HCT116 (cell line): ENCODE measurements at regions not wholly inside any gene's neighbourhood (a gene's known extent, or its start where the extent isn't known, plus 50 kb on each side); places are given as distances from the start of the nearest gene placed in this dataset.

Experiments
- ATAC-seq: fragments of 200-7000 bp; cut with Tn5 transposase; 2 replicates; pipeline ENCODE4 v1.9.1; 2020; ENCODE audit warnings: mild to moderate bottlenecking, moderate library complexity
- BruUV-seq: library from RNA; stranded (reverse); fragments of 400-500 nt; replicated peaks from 2 replicates; lab custom pipeline; 2021; lab: Mats Ljungman, UMichigan
- CTCF ChIA-PET: fragments of 300-600 bp; sonication (Branson Sonifier 250); formaldehyde crosslinking; loops from one replicate; lab custom pipeline; 2021; ENCODE audit warnings: antibody characterized with exemption; lab: Charles Lee
- POLR2A ChIA-PET: fragments of 300-600, 350-600 bp; sonication (Branson Sonifier 250); formaldehyde crosslinking; loops from one replicate; lab custom pipeline; 2021; ENCODE audit warnings: antibody characterized with exemption; lab: Charles Lee
- RAD21 ChIA-PET, 2 experiments: fragments of 300-600 bp; sonication (Branson Sonifier 250); formaldehyde crosslinking; loops; one replicate each; lab custom pipeline; 2023; ENCODE audit warnings: low total read pairs in 2 of 2; ENCODE audit not compliant: uncharacterized antibody in 2 of 2, unreplicated experiment in 2 of 2, low non-redundant PET in 1 of 2; lab: Charles Lee
- DNase-seq: peaks from one replicate; pipeline ENCODE4 v3.0.0-alpha.2; 2010; ENCODE audit warnings: low read depth, low spot score
- H2AFZ ChIP-seq: fragments of 200-600 bp; shearing (Covaris generic), sonication (generic); 2 replicates; pipeline ENCODE4 v1.6.1; 2017; ENCODE audit warnings: low read depth, mixed run types, mixed read lengths, antibody characterized with exemption, low read length; ENCODE audit not compliant: poor library complexity, severe bottlenecking
- H3K27ac ChIP-seq: 2 replicates; pipeline ENCODE4 v1.5.1; 2012; ENCODE audit warnings: low read depth, low read length
- H3K27me3 ChIP-seq: fragments of 200-600 bp; sonication (generic); 2 replicates; pipeline ENCODE4 v1.6.1; 2016; ENCODE audit warnings: mixed run types, low read length, mixed read lengths; ENCODE audit not compliant: insufficient read depth
- H3K36me3 ChIP-seq, 2 experiments: fragments of 200-500 bp in 1 of 2; fragments of 200-600 bp in 1 of 2; sonication (Bioruptor generic) in 1 of 2; sonication (generic) in 1 of 2; 2 replicates each; pipeline versions ENCODE4 v1.5.1 to v1.6.1; 2014 to 2016; ENCODE audit warnings: low read length in 2 of 2, inconsistent platforms in 1 of 2, mixed read lengths in 1 of 2, mixed run types in 1 of 2; ENCODE audit not compliant: insufficient read depth in 2 of 2, control insufficient read depth in 1 of 2
- H3K4me1 ChIP-seq, 2 experiments: fragments of 200-600 bp in 1 of 2; sonication (generic) in 1 of 2; 2 replicates each; pipeline versions ENCODE4 v1.5.1 to v1.6.1; 2012 to 2017; ENCODE audit warnings: low read length in 2 of 2, inconsistent platforms in 1 of 2, mild to moderate bottlenecking in 1 of 2, mixed read lengths in 1 of 2, mixed run types in 1 of 2, moderate library complexity in 1 of 2; ENCODE audit not compliant: insufficient read depth in 2 of 2, control insufficient read depth in 1 of 2
- H3K4me2 ChIP-seq: fragments of 200-600 bp; sonication (generic); 2 replicates; pipeline ENCODE4 v1.6.1; 2017; ENCODE audit warnings: mixed run types, low read length, mixed read lengths
- H3K4me3 ChIP-seq, 2 experiments: fragments of 200-600 bp in 1 of 2; sonication (generic) in 1 of 2; replicated peaks in 1 of 2; 2 replicates each; pipeline ENCODE4 v1.5.1; 2011 to 2016; ENCODE audit warnings: low read length in 2 of 2, control low read depth in 1 of 2, low read depth in 1 of 2, mild to moderate bottlenecking in 1 of 2, mixed read lengths in 1 of 2, mixed run types in 1 of 2
- H3K79me2 ChIP-seq: fragments of 200-600 bp; sonication (generic); 2 replicates; pipeline ENCODE4 v1.6.1; 2017; ENCODE audit warnings: mild to moderate bottlenecking, mixed run types, low read length, moderate library complexity, mixed read lengths; ENCODE audit not compliant: insufficient read depth
- H3K9ac ChIP-seq: fragments of 200-600 bp; sonication (generic); 2 replicates; pipeline ENCODE4 v1.6.1; 2016; ENCODE audit warnings: low read length, mixed read lengths
- H3K9me2 ChIP-seq: fragments of 200-600 bp; sonication (generic), shearing (Covaris generic); 2 replicates; pipeline ENCODE4 v1.6.1; 2017; ENCODE audit warnings: mixed run types, mild to moderate bottlenecking, moderate library complexity; ENCODE audit not compliant: insufficient read depth
- H3K9me3 ChIP-seq, 2 experiments: fragments of 200-500 bp in 1 of 2; fragments of 200-600 bp in 1 of 2; sonication (Bioruptor generic) in 1 of 2; sonication (generic) in 1 of 2; 2 replicates each; pipeline ENCODE4 v1.6.1; 2014 to 2017; ENCODE audit warnings: low read length in 2 of 2, mixed read lengths in 2 of 2, inconsistent platforms in 1 of 2, low read depth in 1 of 2, mild to moderate bottlenecking in 1 of 2, mixed run types in 1 of 2, moderate library complexity in 1 of 2; ENCODE audit not compliant: control insufficient read depth in 1 of 2, insufficient read depth in 1 of 2
- H4K20me1 ChIP-seq: fragments of 200-600 bp; sonication (generic), shearing (Covaris generic); 2 replicates; pipeline ENCODE4 v1.6.1; 2017; ENCODE audit warnings: mixed run types, mild to moderate bottlenecking, moderate library complexity; ENCODE audit not compliant: insufficient read depth
- CBX3 ChIP-seq: IDR thresholded peaks from 2 replicates; pipeline ENCODE4 v1.6.1; 2012; ENCODE audit warnings: low read depth
- CTCF ChIP-seq, 3 experiments: fragments of 200-600 bp in 1 of 3; sonication (generic) in 1 of 3; IDR thresholded peaks in 2 of 3; conservative IDR thresholded peaks in 1 of 3; 2 replicates each; pipeline ENCODE4 v1.5.1; 2012 to 2017; ENCODE audit warnings: low read depth in 2 of 3, low read length in 2 of 3, antibody characterized with exemption in 1 of 3, borderline replicate concordance in 1 of 3, control low read depth in 1 of 3, mild to moderate bottlenecking in 1 of 3, mixed read lengths in 1 of 3, mixed run types in 1 of 3, moderate library complexity in 1 of 3; ENCODE audit not compliant: insufficient read depth in 1 of 3
- ELF1 ChIP-seq: IDR thresholded peaks from 2 replicates; pipeline ENCODE4 v1.6.1; 2012; ENCODE audit warnings: low read depth, borderline replicate concordance
- EZH2phosphoT487 ChIP-seq: fragments of 200-600 bp; IDR thresholded peaks from 2 replicates; pipeline ENCODE4 v1.6.1; 2018; ENCODE audit warnings: antibody characterized with exemption, borderline replicate concordance
- FOSL1 ChIP-seq: IDR thresholded peaks from 2 replicates; pipeline ENCODE4 v1.6.1; 2012; ENCODE audit warnings: low read depth
- SRF ChIP-seq: IDR thresholded peaks from 2 replicates; pipeline ENCODE4 v1.6.1; 2012; ENCODE audit warnings: low read depth
- TCF7L2 ChIP-seq: IDR thresholded peaks from 2 replicates; pipeline ENCODE4 v1.7.0; 2011; ENCODE audit warnings: borderline replicate concordance, inconsistent platforms; ENCODE audit not compliant: insufficient read depth, insufficient read length; ENCODE audit errors: extremely low read depth
- ZFX ChIP-seq: fragments of 450-650 bp; IDR thresholded peaks from 2 replicates; pipeline ENCODE4 v1.6.1; 2017
- intact Hi-C: fragments of 100-400 bp; cut with micrococcal nuclease; formaldehyde crosslinking; loops from 2 replicates; pipeline ENCODE4 v1.10.0; 2022

- Histone ChIP-seq H4K20me1 (no peaks in the 10 kb centered on the region), H3K27ac (no peak overlapping the region), H3K27me3 (peaks cover 2% of the 10 kb centered on the region; the same call in 1 of the 2 replicates), H2AFZ (no peak overlapping the region), H3K9ac (no peak overlapping the region), H3K9me2 (no peaks in the 10 kb centered on the region), H3K4me3 (no peak overlapping the region), H3K4me1 (no peaks in the 10 kb centered on the region), H3K4me2 (no peak overlapping the region), H3K9me3 (no peaks in the 10 kb centered on the region), H3K79me2 (no peaks in the 10 kb centered on the region), H3K36me3 (no peaks in the 10 kb centered on the region)
- ATAC-seq (no peak), DNase-seq (no peak)
- TF ChIP-seq ELF1 (no peak), CTCF (IDR thresholded peaks at IDR 0.05 in 2 of 3, conservative IDR thresholded peaks at IDR 0.05 in 1 of 3; ENCODE audit: borderline replicate concordance in 1 of 3, insufficient read depth in 1 of 3, low read depth in 2 of 3, low read length in 2 of 3) (0 out of 6 replicates have a peak, but pooled peaks of 1 of the 3 experiments have one; percentile 12), EZH2phosphoT487 (no peak), CBX3 (no peak), TCF7L2 (no peak), ZFX (no peak)
- CTCF ChIA-PET: no interaction called here
- intact Hi-C loops: no loop called here
- POLR2A ChIA-PET: no interaction called here
- RAD21 ChIA-PET: no interaction called here
- BruUV-seq: no TSS peak
These were observed 272.0 kb downstream of the SMAD2 start for GRCh38 chr18:47658498-47658897.

- no peaks in the 10 kb centered on the region for H3K9me2 ChIP-seq
- no peak for ATAC-seq
- H3K9ac ChIP-seq: no peak overlapping the region
- no peak overlapping the region for H2AFZ ChIP-seq
- peaks cover 19% of the 10 kb centered on the region; the same call in 1 of the 2 replicates for H3K27me3 ChIP-seq
- no TSS peak for BruUV-seq
- no peaks in the 10 kb centered on the region for H3K79me2 ChIP-seq
- H3K4me3 ChIP-seq: no peak overlapping the region
- no peak overlapping the region for H3K4me2 ChIP-seq
- ChIA-PET POLR2A (no interaction called here), RAD21 (no interaction called here), CTCF (no interaction called here)
- H3K36me3 ChIP-seq: no peaks in the 10 kb centered on the region
- H3K9me3 ChIP-seq: no peaks in the 10 kb centered on the region
- no peaks in the 10 kb centered on the region for H4K20me1 ChIP-seq
- no peak for DNase-seq
- TF ChIP-seq SRF: no peak
- TF ChIP-seq FOSL1: no peak
- no peak for TF ChIP-seq ZFX
- no peak for TF ChIP-seq TCF7L2
- no peak for TF ChIP-seq ELF1
- no peak for TF ChIP-seq CTCF (IDR thresholded peaks at IDR 0.05 in 2 of 3, conservative IDR thresholded peaks at IDR 0.05 in 1 of 3; ENCODE audit: borderline replicate concordance in 1 of 3, insufficient read depth in 1 of 3, low read depth in 2 of 3, low read length in 2 of 3)
- TF ChIP-seq, all 23 proteins: peak for 0
- Histone ChIP-seq H3K27ac (no peak overlapping the region), H3K4me1 (no peaks in the 10 kb centered on the region)
- intact Hi-C loops: no loop called here
These were observed 275.5 kb downstream of the SMAD2 start for GRCh38 chr18:47654988-47655387.
